ENCODE measurements at regions not wholly inside any gene's neighbourhood (a gene's known extent, or its start where the extent isn't known, plus 50 kb on each side); places are given as distances from the start of the nearest gene placed in this dataset.

- no peak for TF ChIP-seq SIN3A (IDR thresholded peaks at IDR 0.05; ENCODE audit: borderline replicate concordance, insufficient read depth, low read length)
- no peak for TF ChIP-seq POLR2AphosphoS5 (IDR thresholded peaks at IDR 0.05; ENCODE audit: low read depth, low read length)
- TF ChIP-seq REST (IDR thresholded peaks at IDR 0.05; ENCODE audit: insufficient read depth in 1 of 2, low read depth in 2 of 2, low read length in 2 of 2) = no peak
- no peak for TF ChIP-seq TAF1 (IDR thresholded peaks at IDR 0.05; ENCODE audit: borderline replicate concordance, insufficient read depth, low read length)
Observed at GRCh38 chr5:8650186-8650585, 781.2 kb downstream of the MTRR start.

Measured in PFSK-1 (cell line).